ENCODE measurements at regions not wholly inside any gene's neighbourhood (a gene's known extent, or its start where the extent isn't known, plus 50 kb on each side); places are given as distances from the start of the nearest gene placed in this dataset.

DNA sequence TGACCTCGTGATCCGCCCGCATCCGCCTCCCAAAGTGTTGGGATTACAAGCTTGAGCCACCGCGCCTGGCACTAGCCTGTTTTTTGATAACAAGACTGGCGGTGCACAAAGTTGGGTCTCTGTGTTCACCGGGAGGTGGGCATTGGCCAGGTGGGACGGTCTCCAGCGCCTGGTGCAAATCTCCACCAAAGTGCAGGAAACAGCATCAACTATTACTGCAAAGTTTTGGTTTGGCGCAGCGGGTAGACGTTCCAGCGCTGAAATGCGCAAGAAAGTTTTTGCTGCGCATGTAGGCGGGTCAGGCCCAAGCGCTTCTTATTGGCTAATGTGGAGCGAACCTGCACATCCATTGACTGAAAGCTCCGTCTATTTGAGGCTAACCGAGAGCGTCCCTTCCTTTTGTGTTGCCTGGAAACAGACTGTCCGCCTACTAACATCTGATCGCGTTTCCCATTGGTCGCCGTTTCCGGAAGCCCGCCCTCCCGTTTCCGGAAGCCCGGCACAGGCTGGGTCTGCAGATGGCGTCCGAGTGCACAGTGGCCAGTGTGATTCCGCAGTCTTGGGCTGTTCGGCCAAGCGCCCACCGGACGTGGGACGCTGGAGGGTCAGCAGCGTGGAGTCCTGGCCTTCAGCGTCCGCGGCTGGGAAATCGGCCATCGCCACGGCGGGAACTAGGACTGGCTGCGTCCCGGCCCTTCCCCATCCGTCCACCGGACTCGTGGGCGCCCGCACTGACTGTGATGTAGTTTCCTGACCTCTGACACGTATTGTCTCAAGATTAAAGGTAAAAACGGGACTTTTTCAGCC, 53.3 kb upstream of the ZNF527 start (continued):
- TF ChIP-seq, protein P1, sequence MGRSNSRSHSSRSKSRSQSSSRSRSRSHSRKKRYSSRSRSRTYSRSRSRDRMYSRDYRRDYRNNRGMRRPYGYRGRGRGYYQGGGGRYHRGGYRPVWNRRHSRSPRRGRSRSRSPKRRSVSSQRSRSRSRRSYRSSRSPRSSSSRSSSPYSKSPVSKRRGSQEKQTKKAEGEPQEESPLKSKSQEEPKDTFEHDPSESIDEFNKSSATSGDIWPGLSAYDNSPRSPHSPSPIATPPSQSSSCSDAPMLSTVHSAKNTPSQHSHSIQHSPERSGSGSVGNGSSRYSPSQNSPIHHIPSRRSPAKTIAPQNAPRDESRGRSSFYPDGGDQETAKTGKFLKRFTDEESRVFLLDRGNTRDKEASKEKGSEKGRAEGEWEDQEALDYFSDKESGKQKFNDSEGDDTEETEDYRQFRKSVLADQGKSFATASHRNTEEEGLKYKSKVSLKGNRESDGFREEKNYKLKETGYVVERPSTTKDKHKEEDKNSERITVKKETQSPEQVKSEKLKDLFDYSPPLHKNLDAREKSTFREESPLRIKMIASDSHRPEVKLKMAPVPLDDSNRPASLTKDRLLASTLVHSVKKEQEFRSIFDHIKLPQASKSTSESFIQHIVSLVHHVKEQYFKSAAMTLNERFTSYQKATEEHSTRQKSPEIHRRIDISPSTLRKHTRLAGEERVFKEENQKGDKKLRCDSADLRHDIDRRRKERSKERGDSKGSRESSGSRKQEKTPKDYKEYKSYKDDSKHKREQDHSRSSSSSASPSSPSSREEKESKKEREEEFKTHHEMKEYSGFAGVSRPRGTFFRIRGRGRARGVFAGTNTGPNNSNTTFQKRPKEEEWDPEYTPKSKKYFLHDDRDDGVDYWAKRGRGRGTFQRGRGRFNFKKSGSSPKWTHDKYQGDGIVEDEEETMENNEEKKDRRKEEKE (IDR thresholded peaks at IDR 0.05) = no peak
- TF ChIP-seq SMAD5 (IDR thresholded peaks at IDR 0.05; ENCODE audit: low read depth) = peak; percentile 74
- TF ChIP-seq NFYB (IDR thresholded peaks at IDR 0.05; ENCODE audit: insufficient read depth, low read depth, low read length) = peak; percentile 100
- no peak for TF ChIP-seq MTA2 (IDR thresholded peaks at IDR 0.05; ENCODE audit: low read depth)
- TF ChIP-seq NFIC (IDR thresholded peaks at IDR 0.05; ENCODE audit: low read depth, low read length) = no peak
- no peak for TF ChIP-seq BACH1 (IDR thresholded peaks at IDR 0.05; ENCODE audit: borderline replicate concordance)
- TF ChIP-seq, protein P2, sequence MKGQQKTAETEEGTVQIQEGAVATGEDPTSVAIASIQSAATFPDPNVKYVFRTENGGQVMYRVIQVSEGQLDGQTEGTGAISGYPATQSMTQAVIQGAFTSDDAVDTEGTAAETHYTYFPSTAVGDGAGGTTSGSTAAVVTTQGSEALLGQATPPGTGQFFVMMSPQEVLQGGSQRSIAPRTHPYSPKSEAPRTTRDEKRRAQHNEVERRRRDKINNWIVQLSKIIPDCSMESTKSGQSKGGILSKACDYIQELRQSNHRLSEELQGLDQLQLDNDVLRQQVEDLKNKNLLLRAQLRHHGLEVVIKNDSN (IDR thresholded peaks at IDR 0.05; ENCODE audit: borderline replicate concordance, extremely low read length, insufficient read depth, low read depth, low read length) = no peak
- TF ChIP-seq, protein P3, sequence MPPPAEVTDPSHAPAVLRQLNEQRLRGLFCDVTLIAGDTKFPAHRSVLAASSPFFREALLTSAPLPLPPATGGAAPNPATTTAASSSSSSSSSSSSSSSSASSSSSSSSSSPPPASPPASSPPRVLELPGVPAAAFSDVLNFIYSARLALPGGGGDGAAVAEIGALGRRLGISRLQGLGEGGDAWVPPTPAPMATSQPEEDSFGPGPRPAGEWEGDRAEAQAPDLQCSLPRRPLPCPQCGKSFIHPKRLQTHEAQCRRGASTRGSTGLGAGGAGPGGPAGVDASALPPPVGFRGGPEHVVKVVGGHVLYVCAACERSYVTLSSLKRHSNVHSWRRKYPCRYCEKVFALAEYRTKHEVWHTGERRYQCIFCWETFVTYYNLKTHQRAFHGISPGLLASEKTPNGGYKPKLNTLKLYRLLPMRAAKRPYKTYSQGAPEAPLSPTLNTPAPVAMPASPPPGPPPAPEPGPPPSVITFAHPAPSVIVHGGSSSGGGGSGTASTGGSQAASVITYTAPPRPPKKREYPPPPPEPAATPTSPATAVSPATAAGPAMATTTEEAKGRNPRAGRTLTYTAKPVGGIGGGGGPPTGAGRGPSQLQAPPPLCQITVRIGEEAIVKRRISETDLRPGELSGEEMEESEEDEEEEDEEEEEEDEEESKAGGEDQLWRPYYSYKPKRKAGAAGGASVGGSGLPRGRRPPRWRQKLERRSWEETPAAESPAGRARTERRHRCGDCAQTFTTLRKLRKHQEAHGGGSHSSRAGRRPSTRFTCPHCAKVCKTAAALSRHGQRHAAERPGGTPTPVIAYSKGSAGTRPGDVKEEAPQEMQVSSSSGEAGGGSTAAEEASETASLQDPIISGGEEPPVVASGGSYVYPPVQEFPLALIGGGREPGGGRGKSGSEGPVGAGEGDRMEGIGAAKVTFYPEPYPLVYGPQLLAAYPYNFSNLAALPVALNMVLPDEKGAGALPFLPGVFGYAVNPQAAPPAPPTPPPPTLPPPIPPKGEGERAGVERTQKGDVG (CRISPR knock-in tag; IDR thresholded peaks at IDR 0.05) = no peak
- TF ChIP-seq FOXK2 (IDR thresholded peaks at IDR 0.05) = no peak
- TF ChIP-seq WRNIP1 (IDR thresholded peaks at IDR 0.05; ENCODE audit: borderline replicate concordance, low read depth, low read length) = no peak
- no peak for TF ChIP-seq TARDBP (IDR thresholded peaks at IDR 0.05; ENCODE audit: borderline replicate concordance)
- TF ChIP-seq, protein P4, sequence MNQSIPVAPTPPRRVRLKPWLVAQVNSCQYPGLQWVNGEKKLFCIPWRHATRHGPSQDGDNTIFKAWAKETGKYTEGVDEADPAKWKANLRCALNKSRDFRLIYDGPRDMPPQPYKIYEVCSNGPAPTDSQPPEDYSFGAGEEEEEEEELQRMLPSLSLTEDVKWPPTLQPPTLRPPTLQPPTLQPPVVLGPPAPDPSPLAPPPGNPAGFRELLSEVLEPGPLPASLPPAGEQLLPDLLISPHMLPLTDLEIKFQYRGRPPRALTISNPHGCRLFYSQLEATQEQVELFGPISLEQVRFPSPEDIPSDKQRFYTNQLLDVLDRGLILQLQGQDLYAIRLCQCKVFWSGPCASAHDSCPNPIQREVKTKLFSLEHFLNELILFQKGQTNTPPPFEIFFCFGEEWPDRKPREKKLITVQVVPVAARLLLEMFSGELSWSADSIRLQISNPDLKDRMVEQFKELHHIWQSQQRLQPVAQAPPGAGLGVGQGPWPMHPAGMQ (IDR thresholded peaks at IDR 0.05; ENCODE audit: borderline replicate concordance) = no peak
- TF ChIP-seq MYC (IDR thresholded peaks at IDR 0.05; ENCODE audit: insufficient read depth, insufficient read length, insufficient replicate concordance, low read length, severe bottlenecking) = no peak
- TF ChIP-seq ZNF217 (IDR thresholded peaks at IDR 0.05) = no peak
- TF ChIP-seq ETV6 (conservative IDR thresholded peaks at IDR 0.05 in 1 of 2, IDR thresholded peaks at IDR 0.05 in 1 of 2; ENCODE audit: borderline replicate concordance in 1 of 2, low read depth in 1 of 2) = no peak
- TF ChIP-seq, protein P5, sequence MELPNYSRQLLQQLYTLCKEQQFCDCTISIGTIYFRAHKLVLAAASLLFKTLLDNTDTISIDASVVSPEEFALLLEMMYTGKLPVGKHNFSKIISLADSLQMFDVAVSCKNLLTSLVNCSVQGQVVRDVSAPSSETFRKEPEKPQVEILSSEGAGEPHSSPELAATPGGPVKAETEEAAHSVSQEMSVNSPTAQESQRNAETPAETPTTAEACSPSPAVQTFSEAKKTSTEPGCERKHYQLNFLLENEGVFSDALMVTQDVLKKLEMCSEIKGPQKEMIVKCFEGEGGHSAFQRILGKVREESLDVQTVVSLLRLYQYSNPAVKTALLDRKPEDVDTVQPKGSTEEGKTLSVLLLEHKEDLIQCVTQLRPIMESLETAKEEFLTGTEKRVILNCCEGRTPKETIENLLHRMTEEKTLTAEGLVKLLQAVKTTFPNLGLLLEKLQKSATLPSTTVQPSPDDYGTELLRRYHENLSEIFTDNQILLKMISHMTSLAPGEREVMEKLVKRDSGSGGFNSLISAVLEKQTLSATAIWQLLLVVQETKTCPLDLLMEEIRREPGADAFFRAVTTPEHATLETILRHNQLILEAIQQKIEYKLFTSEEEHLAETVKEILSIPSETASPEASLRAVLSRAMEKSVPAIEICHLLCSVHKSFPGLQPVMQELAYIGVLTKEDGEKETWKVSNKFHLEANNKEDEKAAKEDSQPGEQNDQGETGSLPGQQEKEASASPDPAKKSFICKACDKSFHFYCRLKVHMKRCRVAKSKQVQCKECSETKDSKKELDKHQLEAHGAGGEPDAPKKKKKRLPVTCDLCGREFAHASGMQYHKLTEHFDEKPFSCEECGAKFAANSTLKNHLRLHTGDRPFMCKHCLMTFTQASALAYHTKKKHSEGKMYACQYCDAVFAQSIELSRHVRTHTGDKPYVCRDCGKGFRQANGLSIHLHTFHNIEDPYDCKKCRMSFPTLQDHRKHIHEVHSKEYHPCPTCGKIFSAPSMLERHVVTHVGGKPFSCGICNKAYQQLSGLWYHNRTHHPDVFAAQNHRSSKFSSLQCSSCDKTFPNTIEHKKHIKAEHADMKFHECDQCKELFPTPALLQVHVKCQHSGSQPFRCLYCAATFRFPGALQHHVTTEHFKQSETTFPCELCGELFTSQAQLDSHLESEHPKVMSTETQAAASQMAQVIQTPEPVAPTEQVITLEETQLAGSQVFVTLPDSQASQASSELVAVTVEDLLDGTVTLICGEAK (IDR thresholded peaks at IDR 0.05; ENCODE audit: borderline replicate concordance) = peak; percentile 96
